Kidney (tissue), 13 donors: ENCODE measurements at regions not wholly inside any gene's neighbourhood (a gene's known extent, or its start where the extent isn't known, plus 50 kb on each side); places are given as distances from the start of the nearest gene placed in this dataset.

Experiments
- DNase-seq, 5 donors: peaks; one replicate each; pipeline ENCODE4 v3.0.0-alpha.2; 2013 to 2020
- FAIRE-seq: peaks from 2 replicates; lab custom pipeline; 2012; peaks lifted over from hg19 to GRCh38; lab: Jason Lieb, UNC
- H3K27ac ChIP-seq, 2 donors: one replicate each; pipeline ENCODE4 v1.7.0; 2013; ENCODE audit warnings: low read depth in 2 of 2, low read length in 2 of 2, inconsistent platforms in 1 of 2
- H3K27me3 ChIP-seq: one replicate; pipeline ENCODE4 v1.7.1; 2013; ENCODE audit warnings: low read length, inconsistent platforms; ENCODE audit not compliant: control insufficient read depth, insufficient read depth
- H3K36me3 ChIP-seq, 3 donors: one replicate each; pipeline versions ENCODE4 v1.7.0 to v1.7.1; 2013; ENCODE audit warnings: low read length in 3 of 3, control low read depth in 1 of 3, inconsistent platforms in 1 of 3; ENCODE audit not compliant: insufficient read depth in 3 of 3, control insufficient read depth in 2 of 3
- H3K4me1 ChIP-seq, 3 donors: one replicate each; pipeline versions ENCODE4 v1.7.0 to v1.7.1; 2013; ENCODE audit warnings: low read length in 3 of 3, inconsistent platforms in 1 of 3, low read depth in 1 of 3; ENCODE audit not compliant: control insufficient read depth in 2 of 3, insufficient read depth in 2 of 3
- H3K4me3 ChIP-seq, 3 donors: one replicate each; pipeline versions ENCODE4 v1.7.0 to v1.8.1; 2013; ENCODE audit warnings: low read length in 3 of 3, control low read depth in 1 of 3, inconsistent platforms in 1 of 3
- H3K9ac ChIP-seq, 3 donors: one replicate each; pipeline versions ENCODE4 v1.7.0 to v1.7.1; 2013; ENCODE audit warnings: low read length in 3 of 3, control low read depth in 1 of 3, inconsistent platforms in 1 of 3
- H3K9me3 ChIP-seq, 3 donors: one replicate each; pipeline versions ENCODE4 v1.7.0 to v1.7.1; 2013; ENCODE audit warnings: low read length in 3 of 3, control low read depth in 1 of 3, inconsistent platforms in 1 of 3; ENCODE audit not compliant: control insufficient read depth in 2 of 3, insufficient read depth in 1 of 3
- CTCF ChIP-seq: IDR thresholded peaks from 3 replicates; pipeline ENCODE4 v1.5.1; 2012; ENCODE audit warnings: mild to moderate bottlenecking, moderate library complexity, borderline replicate concordance; ENCODE audit not compliant: insufficient read depth; ENCODE audit errors: extremely low read depth
- intact Hi-C: fragments of 100-400 bp; cut with DNase I; formaldehyde crosslinking; loops from one replicate; pipeline ENCODE4 v1.11.1; 2022
- donor health status: control.
- donor health status: control.
- donor health status: control.
- donor health status: control.
- donor health status: control.
- donor health status: DM: yes; HTN: yes; CAD: no.
- donor health status: Normal renal cell carcinoma (clear cell type).

GRCh38 chr11:92738276-92738675 lies 231.2 kb upstream of the MTNR1B start:
- H3K4me1 ChIP-seq, result no peaks in the 10 kb centered on the region
- no peak overlapping the region for H3K27ac ChIP-seq
- FAIRE-seq (no peak), DNase-seq (no peak)
- no peaks in the 10 kb centered on the region for H3K9me3 ChIP-seq
- H3K27me3 ChIP-seq, result no peaks in the 10 kb centered on the region
- no peaks in the 10 kb centered on the region for H3K36me3 ChIP-seq
- no peak overlapping the region for H3K4me3 ChIP-seq
- intact Hi-C loops, result no loop called here
- TF ChIP-seq CTCF, result no peak
- no peak overlapping the region for H3K9ac ChIP-seq

GRCh38 chr11:92739041-92739440 lies 230.4 kb upstream of the MTNR1B start:
- DNase-seq (no peak), FAIRE-seq (no peak)
- no peaks in the 10 kb centered on the region for H3K36me3 ChIP-seq
- no peak overlapping the region for H3K27ac ChIP-seq
- H3K27me3 ChIP-seq, result no peaks in the 10 kb centered on the region
- intact Hi-C loops, result no loop called here
- TF ChIP-seq CTCF, result no peak
- no peaks in the 10 kb centered on the region for H3K4me1 ChIP-seq
- H3K9ac ChIP-seq, result no peak overlapping the region
- no peaks in the 10 kb centered on the region for H3K9me3 ChIP-seq
- no peak overlapping the region for H3K4me3 ChIP-seq

- DNase-seq, result no peak
Observed at GRCh38 chr11:92739491-92739890, 230.0 kb upstream of the MTNR1B start.

More at GRCh38 chr11:92739491-92739890, 230.0 kb upstream of the MTNR1B start:
- no peak overlapping the region for H3K27ac ChIP-seq
- H3K4me3 ChIP-seq, result no peak overlapping the region
- H3K9ac ChIP-seq, result no peak overlapping the region
- no peaks in the 10 kb centered on the region for H3K4me1 ChIP-seq
- TF ChIP-seq CTCF, result no peak
- FAIRE-seq, result no peak
- intact Hi-C loops, result no loop called here
- H3K27me3 ChIP-seq, result no peaks in the 10 kb centered on the region
- no peaks in the 10 kb centered on the region for H3K9me3 ChIP-seq
- no peaks in the 10 kb centered on the region for H3K36me3 ChIP-seq
